RWPE2 (cell line): ENCODE measurements at regions not wholly inside any gene's neighbourhood (a gene's known extent, or its start where the extent isn't known, plus 50 kb on each side); places are given as distances from the start of the nearest gene placed in this dataset.

Source experiments
- ATAC-seq: fragments of 200-7000 bp; cut with Tn5 transposase; 3 replicates; pipeline ENCODE4 v1.9.1; 2021; ENCODE audit warnings: low read depth
- DNase-seq: peaks from one replicate; pipeline ENCODE4 v3.0.0-alpha.2; 2020; ENCODE audit warnings: low spot score
- H3K27ac ChIP-seq: fragments of 450-650 bp; 2 replicates; pipeline ENCODE4 v1.5.1; 2017; ENCODE audit warnings: mild to moderate bottlenecking; ENCODE audit not compliant: poor library complexity, severe bottlenecking
- H3K27me3 ChIP-seq: fragments of 250-450 bp; sonication (Bioruptor Pico); 2 replicates; pipeline ENCODE4 v1.5.1; 2021; ENCODE audit warnings: mild to moderate bottlenecking, moderate library complexity; ENCODE audit not compliant: insufficient read depth, poor library complexity, severe bottlenecking
- H3K36me3 ChIP-seq: fragments of 250-450 bp; sonication (Bioruptor Pico); 2 replicates; pipeline ENCODE4 v1.5.1; 2020; ENCODE audit warnings: low read depth, mild to moderate bottlenecking, moderate library complexity
- H3K4me1 ChIP-seq: fragments of 250-450 bp; sonication (Bioruptor Pico); 2 replicates; pipeline ENCODE4 v1.5.1; 2021; ENCODE audit warnings: mild to moderate bottlenecking, moderate library complexity; ENCODE audit not compliant: insufficient read depth, poor library complexity, severe bottlenecking
- H3K4me3 ChIP-seq: fragments of 250-450 bp; sonication (Bioruptor Pico); 2 replicates; pipeline ENCODE4 v1.5.1; 2021; ENCODE audit warnings: mild to moderate bottlenecking, moderate library complexity; ENCODE audit not compliant: severe bottlenecking
- H3K9me3 ChIP-seq: fragments of 250-450 bp; sonication (Bioruptor Pico); 2 replicates; pipeline ENCODE4 v1.5.1; 2021; ENCODE audit warnings: mild to moderate bottlenecking, moderate library complexity; ENCODE audit not compliant: severe bottlenecking
- CTCF ChIP-seq: fragments of 450-650 bp; IDR thresholded peaks from one replicate; pipeline ENCODE4 v1.5.1; 2017; ENCODE audit warnings: mild to moderate bottlenecking, moderate library complexity; ENCODE audit not compliant: poor library complexity, severe bottlenecking

DNA sequence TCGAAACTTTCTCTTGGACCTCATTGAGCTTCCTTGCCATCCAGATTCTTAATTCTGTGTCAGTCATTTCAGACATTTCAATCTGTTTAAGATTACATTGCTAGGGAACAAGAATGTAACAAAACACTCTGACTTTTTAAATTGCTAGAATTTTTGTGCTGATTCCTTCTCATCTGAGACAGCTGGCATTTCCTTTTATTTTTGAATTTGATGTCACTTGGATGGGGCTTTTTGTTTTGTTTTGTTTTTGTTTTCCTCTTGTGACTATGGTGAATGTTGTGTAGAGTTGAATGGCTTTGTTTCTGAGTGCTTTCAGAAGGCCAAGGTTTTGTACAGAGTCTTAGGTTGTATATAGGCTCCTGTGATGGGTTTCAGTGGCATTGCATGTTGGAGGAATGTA lies 1129.3 kb downstream of the NAALADL2 start:
- Histone ChIP-seq H3K4me3 (no peak overlapping the region), H3K27me3 (no peaks in the 10 kb centered on the region), H3K27ac (no peak overlapping the region), H3K9me3 (no peaks in the 10 kb centered on the region), H3K4me1 (no peaks in the 10 kb centered on the region), H3K36me3 (no peaks in the 10 kb centered on the region)
- TF ChIP-seq CTCF: no peak
- ATAC-seq (no peak), DNase-seq (no peak)

DNA sequence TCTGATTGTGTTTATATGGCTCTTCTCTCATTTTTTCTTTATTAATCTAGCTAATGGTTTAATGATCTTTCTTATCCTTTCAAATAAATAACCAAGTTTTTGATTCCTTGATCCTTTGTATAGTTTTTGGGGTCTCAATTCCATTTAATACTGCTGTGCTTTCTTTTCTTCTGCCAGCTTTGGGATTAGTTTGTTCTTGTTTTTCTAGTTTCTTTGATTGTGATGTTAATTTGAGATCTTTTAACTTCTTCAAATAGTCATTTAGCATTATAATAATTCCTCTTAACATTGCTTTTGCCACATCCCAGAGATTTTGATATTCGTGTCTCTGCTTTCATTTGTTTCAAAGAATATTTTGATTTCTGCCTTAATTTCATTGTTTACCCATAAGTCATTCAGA lies 1126.6 kb downstream of the NAALADL2 start:
- no peaks in the 10 kb centered on the region for H3K36me3 ChIP-seq
- H3K9me3 ChIP-seq: peaks cover 2% of the 10 kb centered on the region
- H3K4me1 ChIP-seq: no peaks in the 10 kb centered on the region
- DNase-seq (no peak), ATAC-seq (no peak)
- H3K4me3 ChIP-seq: no peak overlapping the region
- H3K27ac ChIP-seq: no peak overlapping the region
- H3K27me3 ChIP-seq: no peaks in the 10 kb centered on the region
- TF ChIP-seq CTCF: no peak

GRCh38 chr3:175983379-175983778 lies 1124.2 kb downstream of the NAALADL2 start:
- peaks cover 2% of the 10 kb centered on the region for H3K9me3 ChIP-seq

GRCh38 chr3:175980486-175981090 lies 1121.5 kb downstream of the NAALADL2 start:
- Histone ChIP-seq H3K9me3 (peaks cover 2% of the 10 kb centered on the region), H3K4me3 (no peak overlapping the region), H3K36me3 (no peaks in the 10 kb centered on the region), H3K27me3 (no peaks in the 10 kb centered on the region), H3K4me1 (no peaks in the 10 kb centered on the region), H3K27ac (no peak overlapping the region)
- no peak for TF ChIP-seq CTCF
- DNase-seq (no peak), ATAC-seq (no peak)

More at GRCh38 chr3:175983379-175983778, 1124.2 kb downstream of the NAALADL2 start:
- H3K27ac ChIP-seq: no peak overlapping the region
- H3K4me3 ChIP-seq: no peak overlapping the region
- TF ChIP-seq CTCF: no peak
- H3K27me3 ChIP-seq: no peaks in the 10 kb centered on the region
- ATAC-seq (no peak), DNase-seq (no peak)
- H3K4me1 ChIP-seq: no peaks in the 10 kb centered on the region
- H3K36me3 ChIP-seq: no peaks in the 10 kb centered on the region

GRCh38 chr3:175977968-175978752 lies 1119.0 kb downstream of the NAALADL2 start:
- H3K9me3 ChIP-seq: peaks cover 2% of the 10 kb centered on the region
- H3K4me1 ChIP-seq: no peaks in the 10 kb centered on the region
- no peak overlapping the region for H3K4me3 ChIP-seq
- DNase-seq: no peak
- no peaks in the 10 kb centered on the region for H3K27me3 ChIP-seq
- H3K36me3 ChIP-seq: no peaks in the 10 kb centered on the region
- ATAC-seq: no peak
- no peak for TF ChIP-seq CTCF
- H3K27ac ChIP-seq: no peak overlapping the region
